HG03460 (cell line): ENCODE measurements at regions not wholly inside any gene's neighbourhood (a gene's known extent, or its start where the extent isn't known, plus 50 kb on each side); places are given as distances from the start of the nearest gene placed in this dataset.
"Not testable (repeated sequence)": the region's sequence is repeated elsewhere in the genome, so short reads cannot be mapped to it uniquely, and the experiment has no call there.

Experiments used
- ATAC-seq: cut with Tn5 transposase; IDR thresholded peaks from one replicate; pipeline ENCODE4 v1.9.1; 2021; ENCODE audit not compliant: unreplicated experiment

DNA sequence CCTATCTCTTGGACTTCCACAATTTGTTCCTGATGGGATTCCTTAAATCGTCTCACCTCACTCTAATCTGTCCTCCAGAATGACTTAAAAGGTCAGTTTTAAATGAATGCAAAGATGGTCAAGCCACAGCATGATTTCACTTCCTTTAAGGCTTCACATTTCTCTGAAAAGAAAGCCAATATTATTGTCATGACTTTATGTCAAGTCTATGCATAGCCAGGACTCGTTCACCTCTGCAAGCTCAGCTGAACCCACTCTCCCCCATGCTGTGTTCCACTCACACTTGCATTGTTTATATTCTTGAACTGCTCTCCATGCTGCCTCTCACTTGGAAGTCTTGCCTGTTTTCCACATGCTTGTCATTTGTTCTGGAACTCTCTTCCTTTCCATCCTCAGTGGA is 298.4 kb upstream of the MMADHC start:
- ATAC-seq = no peak

DNA sequence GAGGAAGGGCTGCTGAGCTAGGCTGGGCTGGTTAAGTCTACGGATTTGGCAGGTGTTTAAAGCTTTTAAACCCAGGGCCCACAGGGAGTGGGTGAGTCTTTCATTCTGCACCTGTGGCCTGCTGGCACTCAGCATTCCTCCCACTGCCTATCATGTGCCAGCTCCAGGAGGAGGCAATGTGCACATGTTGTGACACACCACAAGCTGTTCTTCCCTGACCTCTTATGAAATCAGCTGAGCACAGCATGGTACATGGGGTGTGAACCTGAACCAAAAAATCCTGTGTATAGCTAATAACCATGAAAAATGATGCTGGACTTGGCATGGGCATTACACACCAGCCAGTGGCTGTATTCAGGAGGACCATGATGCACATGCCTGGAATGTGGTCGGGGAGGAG is 297.9 kb upstream of the MMADHC start:
- no peak for ATAC-seq

DNA sequence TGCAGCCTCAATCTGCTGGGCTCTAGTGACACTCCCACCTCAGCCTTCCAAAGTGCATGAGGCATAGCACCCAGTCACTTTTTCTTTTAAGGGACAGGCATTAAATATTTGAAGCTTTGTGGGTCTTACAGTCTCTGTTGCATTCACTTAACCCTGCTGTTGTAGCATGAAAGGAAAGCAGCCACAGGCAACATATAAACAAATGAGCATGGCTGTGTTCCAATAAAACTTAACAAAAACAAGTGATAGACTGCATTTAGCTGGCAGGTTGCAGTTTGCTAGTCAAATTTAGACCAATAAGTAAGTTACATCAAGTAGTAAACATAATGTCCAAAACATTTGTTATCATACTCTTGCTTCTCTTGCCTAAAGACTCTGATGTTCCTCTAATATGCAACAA is 297.3 kb upstream of the MMADHC start:
- no peak for ATAC-seq

DNA sequence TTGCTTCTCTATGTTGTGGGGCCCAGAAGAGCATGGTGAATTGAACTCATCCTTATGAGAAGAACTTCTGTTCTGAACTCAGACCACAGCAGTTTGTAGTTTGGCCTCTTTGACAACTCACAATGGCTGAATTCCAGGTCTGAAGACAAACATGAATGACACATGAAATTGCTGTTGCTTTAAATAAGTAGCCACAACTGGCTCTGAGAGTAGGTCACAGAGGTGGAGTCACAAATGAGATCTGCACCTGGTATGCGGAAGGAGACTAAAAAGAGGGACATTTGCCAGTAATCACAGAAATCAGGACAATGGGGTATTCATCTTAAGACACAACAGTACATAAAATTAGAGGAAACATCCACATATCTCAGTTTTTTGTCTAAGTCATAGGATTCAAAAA is 290.3 kb upstream of the MMADHC start:
- ATAC-seq = no peak

DNA sequence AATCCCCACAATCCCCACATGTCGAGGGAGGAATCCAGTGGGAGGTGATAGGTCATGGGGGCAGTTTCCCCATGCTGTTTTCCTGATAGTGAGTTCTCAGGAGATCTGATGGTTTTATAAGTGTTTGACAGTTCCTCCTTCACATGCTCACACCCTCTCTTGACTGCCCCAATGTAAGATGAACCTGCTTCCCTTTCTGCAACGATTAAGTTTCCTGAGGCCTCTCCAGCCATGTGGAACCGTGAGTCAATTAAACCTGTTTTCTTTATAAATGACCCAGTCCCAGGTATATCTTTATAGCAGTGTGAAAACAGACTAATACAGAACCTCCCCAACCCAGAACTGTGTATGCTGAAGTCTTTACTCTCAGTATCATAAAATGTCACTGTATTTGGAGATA is 289.5 kb upstream of the MMADHC start:
- ATAC-seq = no peak

DNA sequence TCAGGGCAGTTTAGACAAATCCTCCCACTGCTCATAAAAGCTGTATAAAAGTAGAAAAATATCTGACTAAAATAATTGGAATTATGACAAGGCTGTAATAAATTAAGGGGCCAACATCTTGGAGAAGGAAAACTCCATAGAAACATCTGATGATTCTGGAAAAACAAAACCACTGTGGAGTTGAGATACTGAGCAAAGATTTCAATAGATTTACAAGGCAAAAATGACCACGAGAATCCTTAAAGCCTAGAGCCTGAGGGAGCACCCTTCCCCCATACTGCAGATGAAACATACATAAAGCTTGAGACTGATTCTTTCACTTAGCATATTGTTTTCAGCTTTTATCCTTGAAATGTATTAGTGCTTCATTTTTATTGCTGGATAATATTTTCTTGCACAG is 286.4 kb upstream of the MMADHC start:
- no peak for ATAC-seq

DNA sequence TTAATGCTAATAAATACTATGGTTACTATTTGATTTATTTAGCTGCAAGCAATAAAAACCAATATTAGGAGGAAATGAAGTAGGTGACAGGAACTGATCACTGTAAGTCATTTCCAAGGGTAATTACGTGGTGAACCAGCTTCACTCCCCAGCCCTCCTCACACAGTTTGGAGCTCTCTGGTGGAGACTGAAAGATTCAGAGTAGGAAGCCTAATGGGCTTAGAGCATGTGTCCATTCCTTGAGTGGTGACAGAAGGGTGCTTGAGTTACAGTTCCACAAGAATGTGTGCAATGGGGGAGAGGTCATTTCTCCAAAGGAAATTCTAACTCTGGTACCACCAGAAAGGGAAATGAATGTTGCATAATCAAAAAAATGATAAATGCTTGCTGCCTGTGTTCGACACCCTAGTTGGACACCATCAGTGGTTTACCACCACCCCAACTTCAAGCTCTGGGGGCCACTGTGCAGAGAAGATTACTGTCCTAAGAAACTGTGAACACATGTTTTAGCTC is 285.1 kb upstream of the MMADHC start:
- ATAC-seq = no peak

DNA sequence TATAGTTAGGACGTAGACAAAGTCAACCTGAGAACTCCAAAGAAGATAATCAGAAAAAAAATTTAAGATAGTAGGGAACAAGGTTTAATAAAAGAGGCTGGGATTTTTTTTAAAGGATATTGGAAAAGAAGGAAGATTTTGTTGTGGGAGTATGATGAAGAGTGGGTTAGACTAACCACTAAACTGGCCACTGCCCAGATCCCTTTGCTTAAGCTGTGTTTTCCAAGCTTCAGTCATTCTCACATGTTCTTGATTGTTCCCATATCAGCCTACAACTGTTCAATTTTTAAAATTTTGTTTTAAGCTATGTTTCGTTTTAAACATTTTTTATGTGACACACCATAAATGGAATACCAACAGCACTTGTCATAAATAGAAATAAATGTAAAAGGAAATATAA is 284.5 kb upstream of the MMADHC start:
- ATAC-seq = no peak

DNA sequence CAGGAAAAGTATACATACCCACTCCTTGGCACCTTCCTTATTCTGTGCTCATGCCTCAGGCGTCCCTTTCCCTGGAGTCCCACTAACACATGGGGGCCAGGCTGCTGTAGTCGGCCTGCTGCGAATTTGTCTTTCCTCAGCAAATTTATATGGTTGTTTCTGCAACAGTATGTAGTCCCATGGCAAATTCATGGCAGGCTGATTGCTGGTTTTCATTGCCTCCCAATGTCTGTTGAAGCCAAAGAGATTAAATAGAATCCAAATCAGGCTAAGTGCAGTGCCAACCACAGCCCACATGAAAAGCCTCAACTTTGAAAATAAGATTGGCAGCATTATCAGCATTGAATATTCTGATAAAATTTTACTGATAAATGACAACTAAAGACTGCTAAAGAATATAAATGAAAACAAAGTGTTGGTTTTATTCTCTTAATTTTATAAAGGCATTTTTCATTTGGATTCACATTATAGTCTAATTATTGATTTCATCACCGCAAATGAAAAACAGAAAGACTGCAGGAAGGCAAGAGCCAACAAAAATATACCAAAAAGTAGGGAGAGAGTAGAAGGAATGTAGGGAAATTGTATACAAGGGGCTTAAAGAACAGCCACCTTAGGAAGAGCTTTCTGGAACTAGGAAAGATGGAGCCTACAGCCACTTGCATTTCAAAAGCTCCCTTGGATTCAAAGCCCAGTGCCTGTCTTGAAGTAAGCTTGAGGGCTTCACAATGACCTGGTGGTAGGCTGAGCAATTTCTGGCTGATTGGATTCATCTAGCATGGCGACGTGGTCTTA is 283.7 kb upstream of the MMADHC start:
- ATAC-seq = no peak

DNA sequence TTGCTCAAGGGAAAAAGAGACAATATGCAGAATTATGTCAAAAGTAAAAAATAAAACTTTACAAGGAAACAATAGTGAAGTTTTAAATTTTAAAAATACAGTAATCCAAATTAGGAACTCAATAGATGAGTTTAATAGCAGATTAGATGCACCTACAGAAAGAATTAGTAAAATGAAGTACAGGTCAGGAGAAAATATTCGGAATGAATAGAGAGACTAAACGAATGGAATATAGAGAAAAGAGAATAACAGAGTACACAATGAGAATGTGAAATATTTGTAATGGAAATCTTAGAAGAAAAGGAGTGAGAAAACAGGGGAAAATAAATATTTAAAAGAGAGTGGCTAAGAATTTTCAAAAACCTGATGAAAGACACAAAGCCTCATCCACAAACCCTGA is 275.7 kb upstream of the MMADHC start:
- no peak for ATAC-seq

DNA sequence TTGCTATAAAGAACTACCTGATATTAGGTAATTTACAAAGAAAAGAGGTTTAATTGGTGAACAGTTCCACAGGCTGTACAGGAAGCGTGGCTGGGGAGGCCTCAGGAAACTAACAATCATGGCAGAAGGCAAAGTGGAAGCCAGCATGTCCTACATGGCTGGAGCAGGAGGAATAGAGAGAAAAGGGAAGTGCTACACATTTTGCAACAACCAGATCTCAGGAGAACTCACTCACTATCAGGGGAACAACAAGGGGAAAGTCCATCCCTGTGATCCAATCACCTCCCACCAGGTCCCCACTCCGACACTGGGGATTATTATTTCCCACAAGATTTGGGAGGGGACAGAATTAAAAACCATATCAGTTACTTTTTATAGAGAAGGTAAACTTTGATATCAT is 273.5 kb upstream of the MMADHC start:
- no peak for ATAC-seq

DNA sequence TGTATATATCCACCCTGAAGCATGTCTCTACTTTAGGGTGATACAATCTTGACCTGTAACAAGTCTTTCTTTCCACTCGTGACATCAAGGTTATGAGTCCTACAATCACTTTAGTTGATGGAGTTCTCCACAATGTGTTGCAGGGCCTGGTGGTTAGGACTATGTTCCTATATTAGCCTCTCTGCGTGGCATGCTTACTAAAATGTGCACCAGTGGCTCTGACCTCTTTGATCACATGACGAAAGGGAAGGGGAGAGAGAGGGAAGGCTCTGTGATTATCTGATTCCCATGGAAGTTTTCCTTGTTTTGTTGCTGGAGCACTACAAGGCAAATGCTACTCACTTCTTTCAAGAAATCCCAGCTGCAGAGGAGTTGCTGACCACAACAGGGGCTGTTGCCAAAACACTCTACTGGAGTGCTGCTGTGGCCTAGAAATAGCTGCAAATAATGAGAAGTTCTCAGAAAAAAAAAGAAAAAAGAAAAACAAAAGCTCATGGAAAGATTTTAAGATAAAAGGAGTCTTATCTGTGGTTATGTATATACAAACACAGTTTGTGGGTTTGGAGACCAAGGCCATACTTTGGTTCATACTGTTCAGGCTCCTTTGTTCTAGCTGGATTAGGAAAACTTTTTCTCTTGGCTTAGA is 272.8 kb upstream of the MMADHC start:
- ATAC-seq = no peak

DNA sequence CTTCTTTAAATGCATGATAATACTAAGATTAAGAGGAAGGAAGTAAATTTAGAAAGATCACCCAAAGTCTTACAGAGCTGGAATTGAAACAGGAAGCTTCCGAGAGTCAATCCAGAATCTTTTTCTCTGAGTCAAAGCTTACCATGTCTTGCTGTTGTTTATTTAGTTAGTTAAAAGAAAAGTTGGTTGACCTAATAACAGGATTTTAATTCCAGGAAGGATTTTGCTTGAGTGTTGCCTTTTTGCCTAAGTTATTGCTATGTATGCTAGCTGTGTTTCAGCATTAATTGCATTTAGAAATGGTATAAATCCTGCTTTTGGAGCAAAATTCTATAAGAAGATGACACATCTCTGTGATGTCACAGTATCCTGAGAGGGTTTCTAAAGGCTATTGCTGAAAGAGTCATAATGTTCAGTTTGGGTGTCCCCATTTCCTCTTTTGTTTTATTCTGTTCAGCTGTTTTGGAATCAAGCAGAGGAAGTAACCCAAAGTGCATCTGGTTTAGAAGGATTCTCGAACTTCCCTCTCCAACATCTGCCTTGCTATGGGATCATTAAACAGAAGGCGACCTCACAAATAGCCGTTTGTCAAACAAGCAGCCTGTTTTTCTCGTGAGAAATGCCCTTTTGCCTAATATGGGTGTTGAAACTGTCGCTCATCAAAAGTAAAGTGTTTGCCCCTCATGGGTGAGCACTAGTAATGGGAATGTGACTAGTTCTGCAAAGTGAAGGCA is 271.5 kb upstream of the MMADHC start:
- ATAC-seq = no peak

DNA sequence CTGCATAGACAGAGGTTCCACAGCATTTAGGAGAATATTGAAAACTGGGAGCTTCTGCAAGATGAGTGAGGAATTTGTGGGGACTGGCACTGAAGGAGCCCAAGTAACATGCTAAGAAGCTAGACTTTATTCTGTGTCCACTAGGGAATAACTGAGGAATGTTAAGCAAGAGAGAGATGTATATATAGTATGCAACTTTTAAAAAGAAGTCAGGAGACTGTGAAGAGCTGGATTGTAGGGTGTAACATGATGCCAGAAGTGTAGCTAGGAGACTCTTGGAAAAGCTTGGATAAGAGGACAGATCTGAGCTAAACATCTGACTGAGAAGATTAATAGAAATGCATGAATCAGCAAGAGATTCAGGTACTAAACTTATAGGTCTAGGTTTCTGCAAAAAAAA is 270.6 kb upstream of the MMADHC start:
- ATAC-seq = no peak

DNA sequence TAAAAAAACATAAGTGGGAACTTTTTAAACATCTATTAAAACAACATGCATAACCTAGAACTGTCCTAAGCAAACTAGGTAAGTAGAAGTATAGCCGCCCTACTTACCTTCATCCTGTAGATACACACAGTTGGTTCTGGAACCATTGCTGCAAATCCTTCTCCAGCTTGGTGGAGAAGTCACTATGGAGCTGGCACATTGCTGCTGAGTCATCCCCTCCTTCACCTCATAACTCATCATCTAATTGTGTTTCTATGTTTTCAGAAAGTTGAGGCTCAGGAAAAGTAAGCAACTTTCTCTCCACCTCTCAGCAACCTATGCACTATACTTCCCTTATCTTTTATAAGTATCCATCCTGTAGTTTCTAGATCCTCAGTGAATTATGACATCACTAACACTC is 269.8 kb upstream of the MMADHC start:
- ATAC-seq = no peak

DNA sequence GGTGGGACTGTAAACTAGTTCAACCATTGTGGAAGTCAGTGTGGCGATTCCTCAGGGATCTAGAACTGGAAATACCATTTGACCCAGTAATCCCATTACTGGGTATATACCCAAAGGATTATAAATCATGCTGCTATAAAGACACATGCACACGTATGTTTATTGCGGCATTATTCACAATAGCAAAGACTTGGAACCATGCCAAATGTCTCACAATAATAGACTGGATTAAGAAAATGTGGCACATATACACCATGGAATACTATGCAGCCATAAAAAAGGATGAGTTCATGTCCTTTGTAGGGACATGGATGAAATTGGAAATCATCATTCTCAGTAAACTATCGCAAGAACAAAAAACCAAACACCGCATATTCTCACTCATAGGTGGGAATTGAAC is 268.3 kb upstream of the MMADHC start:
- not testable (repeated sequence) for ATAC-seq

DNA sequence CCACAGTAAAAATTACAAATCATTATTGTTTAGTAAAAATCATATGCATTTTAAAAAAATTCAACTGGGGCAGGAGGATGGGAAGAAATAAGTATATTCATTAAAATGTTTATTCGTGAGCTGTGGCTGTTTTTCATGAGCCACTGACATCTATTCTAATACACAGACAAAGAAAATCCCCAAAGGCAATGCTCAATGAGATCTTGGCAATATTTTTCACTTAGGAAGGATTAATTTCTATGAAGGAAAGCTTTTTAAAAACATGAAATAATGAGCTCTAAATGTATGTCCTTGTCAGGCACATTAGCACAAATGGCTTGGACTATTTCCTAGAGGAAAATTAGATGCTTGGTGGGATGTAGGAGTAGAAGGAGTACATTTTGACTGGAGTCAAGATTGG is 262.0 kb upstream of the MMADHC start:
- no peak for ATAC-seq

DNA sequence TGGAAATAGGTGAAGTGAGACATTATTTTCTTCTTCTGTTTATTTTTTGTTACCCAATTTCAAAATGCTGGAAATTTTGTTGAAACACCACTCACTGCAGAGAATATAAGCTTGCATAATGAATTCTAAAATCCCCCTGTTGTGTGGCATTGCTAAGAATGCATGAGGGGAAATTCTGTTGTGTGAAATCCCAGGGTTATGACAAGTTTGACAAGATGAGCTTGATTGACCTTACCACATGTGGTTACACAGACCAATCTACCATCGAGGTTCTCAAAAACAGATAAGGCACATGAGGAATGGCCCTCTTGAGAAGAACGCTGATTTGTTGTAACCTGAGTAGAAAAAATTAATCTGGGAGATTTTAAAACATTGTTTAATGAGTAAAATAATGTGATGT is 261.6 kb upstream of the MMADHC start:
- no peak for ATAC-seq

DNA sequence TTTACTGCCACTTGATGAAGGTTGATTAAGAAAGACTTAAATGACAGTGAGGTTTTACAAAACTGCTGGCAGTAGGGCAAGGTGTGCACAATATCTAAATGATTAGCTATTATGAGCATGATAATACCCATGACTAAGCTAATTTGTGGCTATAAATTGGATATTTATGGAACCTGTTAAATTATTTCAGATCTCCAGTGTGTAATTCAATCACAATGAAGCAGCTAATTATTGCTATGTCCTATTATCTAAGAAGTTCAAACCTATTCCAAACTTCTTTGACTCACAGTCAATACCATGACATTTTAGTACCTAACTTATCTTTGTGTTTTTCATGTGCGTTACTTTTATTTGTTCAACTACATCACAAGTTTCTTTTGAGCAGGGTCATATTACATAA is 253.8 kb upstream of the MMADHC start:
- ATAC-seq = no peak

DNA sequence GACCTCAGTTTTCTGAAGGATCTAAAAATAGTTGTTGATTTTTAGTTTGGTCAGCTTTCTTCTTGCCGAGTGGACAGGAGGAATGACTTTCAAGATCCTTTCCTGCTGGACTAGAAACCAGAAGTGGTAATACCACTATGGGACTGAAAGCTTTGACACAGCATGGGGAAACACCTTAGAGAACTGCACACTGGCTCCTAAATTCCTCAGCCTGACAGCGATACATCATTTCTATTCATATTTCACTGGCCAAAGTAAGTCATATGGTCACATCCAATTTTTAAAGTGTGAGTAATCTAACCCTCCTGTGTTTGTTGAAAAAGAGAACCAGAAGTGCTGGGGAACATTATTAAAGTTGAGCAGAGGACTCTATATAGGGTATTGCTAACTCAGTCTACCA is 244.7 kb upstream of the MMADHC start:
- no peak for ATAC-seq

DNA sequence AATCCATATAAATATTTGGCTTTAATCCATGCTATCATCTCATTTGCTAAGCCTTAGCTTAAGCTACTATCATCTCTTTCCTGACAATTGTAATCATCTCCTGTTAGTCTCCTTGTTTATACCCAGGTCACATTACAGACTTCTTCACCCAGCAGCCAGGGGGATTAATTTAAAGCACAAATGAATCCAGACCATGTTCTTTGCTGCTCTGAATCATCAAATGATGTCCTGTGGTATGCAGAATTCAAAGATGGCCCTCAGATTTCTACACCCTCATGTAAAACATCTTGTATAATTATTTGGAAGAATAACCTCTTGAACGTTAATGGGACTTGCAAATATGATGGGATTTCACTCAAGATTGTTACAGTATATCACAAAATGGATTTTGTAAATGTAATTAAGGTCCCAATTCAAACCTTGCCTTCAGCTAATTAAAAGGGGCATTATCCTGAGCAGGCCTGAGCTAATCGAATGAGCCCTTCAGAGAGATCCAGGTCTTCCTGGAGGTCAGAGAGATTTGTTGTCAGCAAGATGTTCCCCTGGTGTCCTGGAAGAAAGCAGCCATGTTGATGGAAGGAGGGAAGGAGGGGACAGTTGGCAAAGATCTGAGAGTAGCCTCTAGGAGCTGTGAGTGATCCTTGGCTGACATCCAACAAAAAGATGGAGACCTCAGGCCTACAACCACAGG is 241.1 kb upstream of the MMADHC start:
- no peak for ATAC-seq
